HEK293T (cell line): ENCODE measurements at regions not wholly inside any gene's neighbourhood (a gene's known extent, or its start where the extent isn't known, plus 50 kb on each side); places are given as distances from the start of the nearest gene placed in this dataset.

Experiments used
- BHLHE40 ChIP-seq: fragments of 450-650 bp; IDR thresholded peaks from 2 replicates; pipeline ENCODE4 v1.6.1; 2016; ENCODE audit warnings: mild to moderate bottlenecking, moderate library complexity, borderline replicate concordance
- ELF4 ChIP-seq: fragments of 450-650 bp; IDR thresholded peaks from 2 replicates; pipeline ENCODE4 v1.6.1; 2017; ENCODE audit warnings: antibody characterized with exemption
- FOXK2 ChIP-seq: fragments of 450-650 bp; IDR thresholded peaks from 2 replicates; pipeline ENCODE4 v1.6.1; 2016; ENCODE audit warnings: mild to moderate bottlenecking
- FOXM1 ChIP-seq: fragments of 450-650 bp; IDR thresholded peaks from 2 replicates; pipeline ENCODE4 v1.6.1; 2017; ENCODE audit warnings: mild to moderate bottlenecking, borderline replicate concordance
- HDGF ChIP-seq: fragments of 450-650 bp; IDR thresholded peaks from 2 replicates; pipeline ENCODE4 v1.6.1; 2017; ENCODE audit warnings: antibody characterized with exemption, borderline replicate concordance
- LEF1 ChIP-seq: fragments of 450-650 bp; IDR thresholded peaks from 2 replicates; pipeline ENCODE4 v1.6.1; 2017; ENCODE audit warnings: mild to moderate bottlenecking, borderline replicate concordance
- SP1 ChIP-seq: fragments of 450-650 bp; IDR thresholded peaks from 2 replicates; pipeline ENCODE4 v1.6.1; 2017
- SUZ12 ChIP-seq: fragments of 450-650 bp; IDR thresholded peaks from 2 replicates; pipeline ENCODE4 v1.6.1; 2016; ENCODE audit warnings: mild to moderate bottlenecking
- TARDBP ChIP-seq: fragments of 450-650 bp; IDR thresholded peaks from 2 replicates; pipeline ENCODE4 v1.6.1; 2016
- ZNF384 ChIP-seq: fragments of 450-650 bp; IDR thresholded peaks from 2 replicates; pipeline ENCODE4 v1.6.1; 2016

GRCh38 chr11:104727095-104727494, 171.2 kb downstream of the CASP12 start:
- TF ChIP-seq BHLHE40, result no peak
- no peak for TF ChIP-seq FOXM1
- TF ChIP-seq TARDBP, result no peak
- TF ChIP-seq SP1, result no peak
- TF ChIP-seq FOXK2, result no peak
- TF ChIP-seq LEF1, result no peak
- no peak for TF ChIP-seq HDGF
- no peak for TF ChIP-seq ZNF384
- TF ChIP-seq ELF4, result no peak
- no peak for TF ChIP-seq SUZ12
